Esophagus squamous epithelium (tissue), 4 donors: ENCODE measurements at regions not wholly inside any gene's neighbourhood (a gene's known extent, or its start where the extent isn't known, plus 50 kb on each side); places are given as distances from the start of the nearest gene placed in this dataset.

ENCODE experiments used
- POLR2A ChIP-seq, 4 donors: fragments of 450-650 bp; IDR thresholded peaks; one replicate each; pipeline ENCODE4 v1.6.1; 2017; ENCODE audit warnings: antibody characterized with exemption in 4 of 4, mild to moderate bottlenecking in 4 of 4, moderate library complexity in 3 of 4
- TF ChIP-seq, protein P1 (sequence below), 6 experiments: fragments of 450-650 bp in 4 of 6; fragments of 200-600 bp in 2 of 6; sonication (generic) in 2 of 6; IDR thresholded peaks; one replicate each; pipeline ENCODE4 v1.5.1; 2016 to 2019; ENCODE audit warnings: antibody characterized with exemption in 6 of 6, mild to moderate bottlenecking in 4 of 6, moderate library complexity in 4 of 6

DNA sequence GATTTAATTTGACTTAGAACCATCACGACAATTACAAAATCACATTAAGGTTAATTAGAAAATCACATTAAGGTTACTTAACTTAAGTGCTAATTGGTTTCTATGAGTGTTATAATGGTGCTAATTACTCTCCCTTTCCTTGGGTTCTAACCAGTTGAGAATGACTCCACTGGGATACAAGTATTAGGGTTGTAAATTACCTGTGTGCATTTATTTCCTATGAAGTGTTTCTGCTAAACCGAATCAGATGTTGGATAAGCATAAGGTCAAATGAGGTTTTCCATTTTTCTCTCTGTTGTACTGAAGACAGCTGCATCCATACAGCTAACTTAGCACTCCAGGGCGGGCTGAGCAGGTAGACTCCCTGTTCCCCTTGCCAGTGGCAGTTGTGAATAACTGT, 610.3 kb upstream of the TMPRSS15 start:
- TF ChIP-seq, protein P1, sequence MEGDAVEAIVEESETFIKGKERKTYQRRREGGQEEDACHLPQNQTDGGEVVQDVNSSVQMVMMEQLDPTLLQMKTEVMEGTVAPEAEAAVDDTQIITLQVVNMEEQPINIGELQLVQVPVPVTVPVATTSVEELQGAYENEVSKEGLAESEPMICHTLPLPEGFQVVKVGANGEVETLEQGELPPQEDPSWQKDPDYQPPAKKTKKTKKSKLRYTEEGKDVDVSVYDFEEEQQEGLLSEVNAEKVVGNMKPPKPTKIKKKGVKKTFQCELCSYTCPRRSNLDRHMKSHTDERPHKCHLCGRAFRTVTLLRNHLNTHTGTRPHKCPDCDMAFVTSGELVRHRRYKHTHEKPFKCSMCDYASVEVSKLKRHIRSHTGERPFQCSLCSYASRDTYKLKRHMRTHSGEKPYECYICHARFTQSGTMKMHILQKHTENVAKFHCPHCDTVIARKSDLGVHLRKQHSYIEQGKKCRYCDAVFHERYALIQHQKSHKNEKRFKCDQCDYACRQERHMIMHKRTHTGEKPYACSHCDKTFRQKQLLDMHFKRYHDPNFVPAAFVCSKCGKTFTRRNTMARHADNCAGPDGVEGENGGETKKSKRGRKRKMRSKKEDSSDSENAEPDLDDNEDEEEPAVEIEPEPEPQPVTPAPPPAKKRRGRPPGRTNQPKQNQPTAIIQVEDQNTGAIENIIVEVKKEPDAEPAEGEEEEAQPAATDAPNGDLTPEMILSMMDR (IDR thresholded peaks at IDR 0.05) = no peak
- no peak for TF ChIP-seq POLR2A (IDR thresholded peaks at IDR 0.05)
